Sigmoid colon (tissue), 6 donors: ENCODE measurements at regions not wholly inside any gene's neighbourhood (a gene's known extent, or its start where the extent isn't known, plus 50 kb on each side); places are given as distances from the start of the nearest gene placed in this dataset.
"Not testable (repeated sequence)": the region's sequence is repeated elsewhere in the genome, so short reads cannot be mapped to it uniquely, and the experiment has no call there.

Experiments used
- DNase-seq: peaks from one replicate; pipeline ENCODE4 v3.0.0-alpha.2; 2019
- H3K27ac ChIP-seq, 4 donors: fragments of 200-600 bp; sonication (generic); one replicate each; pipeline ENCODE4 v1.5.1; 2016 to 2019; ENCODE audit warnings: mild to moderate bottlenecking in 1 of 4
- H3K27me3 ChIP-seq, 3 donors: fragments of 200-600 bp; sonication (generic); one replicate each; pipeline ENCODE4 v1.5.1; 2019; ENCODE audit warnings: mild to moderate bottlenecking in 1 of 3
- H3K36me3 ChIP-seq, 4 donors: fragments of 200-600 bp; sonication (generic); one replicate each; pipeline ENCODE4 v1.5.1; 2016 to 2019
- H3K4me1 ChIP-seq, 4 donors: fragments of 200-600 bp; sonication (generic); one replicate each; pipeline ENCODE4 v1.5.1; 2017 to 2019
- H3K4me3 ChIP-seq, 4 donors: fragments of 200-600 bp; sonication (generic); one replicate each; pipeline ENCODE4 v1.5.1; 2017 to 2019; ENCODE audit warnings: mild to moderate bottlenecking in 2 of 4, moderate library complexity in 1 of 4
- H3K9me3 ChIP-seq, 4 donors: fragments of 200-600 bp in 3 of 4; sonication (generic) in 3 of 4; one replicate each; pipeline versions ENCODE4 v1.5.1 to v1.6.1; 2013 to 2019
- CTCF ChIP-seq, 4 experiments: fragments of 450-650 bp in 3 of 4; fragments of 200-600 bp in 1 of 4; IDR thresholded peaks; one replicate each; pipeline ENCODE4 v1.5.1; 2016 to 2019; ENCODE audit warnings: antibody characterized with exemption in 4 of 4, mild to moderate bottlenecking in 3 of 4, moderate library complexity in 2 of 4
- EP300 ChIP-seq, 4 donors: sonication (generic); formaldehyde crosslinking; IDR thresholded peaks; one replicate each; pipeline ENCODE4 v1.6.1; 2017; ENCODE audit warnings: antibody characterized with exemption in 4 of 4
- POLR2A ChIP-seq, 2 donors: fragments of 450-650 bp; IDR thresholded peaks; one replicate each; pipeline ENCODE4 v1.6.1; 2016; ENCODE audit warnings: antibody characterized with exemption in 2 of 2, mild to moderate bottlenecking in 2 of 2, moderate library complexity in 2 of 2
- POLR2AphosphoS5 ChIP-seq, 4 donors: sonication (generic); formaldehyde crosslinking; IDR thresholded peaks; one replicate each; pipeline ENCODE4 v1.6.1; 2017; ENCODE audit warnings: antibody characterized with exemption in 4 of 4
- WGBS, 2 donors: extraction: QIAGEN DNeasy Blood & Tissue Kit; methylation state at CpG; one replicate each; pipeline ENCODE4 v1.1.7; 2013; 5-methylcytosine and 5-hydroxymethylcytosine counted together
- intact Hi-C: fragments of 100-400 bp; cut with DNase I; formaldehyde crosslinking; loops from one replicate; pipeline ENCODE4 v1.15.1; 2023
- donor health status: healthy with polysubstance abuse.
- donor health status: healthy.

GRCh38 chr15:62419192-62419591 lies 254.1 kb upstream of the C2CD4B start:
- no peaks in the 10 kb centered on the region for H3K27me3 ChIP-seq
- TF ChIP-seq EP300 (IDR thresholded peaks at IDR 0.05) = no peak
- TF ChIP-seq POLR2AphosphoS5 (IDR thresholded peaks at IDR 0.05) = no peak
- no peak for TF ChIP-seq CTCF (IDR thresholded peaks at IDR 0.05)
- no peak for TF ChIP-seq POLR2A (IDR thresholded peaks at IDR 0.05)
- no peak overlapping the region for H3K27ac ChIP-seq
- WGBS, 2 donors = 74 to 84% methylated on average over 2 of the region's 2 CpGs
- no peaks in the 10 kb centered on the region for H3K9me3 ChIP-seq
- no peaks in the 10 kb centered on the region for H3K36me3 ChIP-seq
- DNase-seq = no peak
- no peak overlapping the region for H3K4me3 ChIP-seq
- intact Hi-C loops = no loop called here
- peaks cover 0 to 8% (median 4%) of the 10 kb centered on the region in 4 donors for H3K4me1 ChIP-seq

GRCh38 chr15:62420371-62420770 lies 255.3 kb upstream of the C2CD4B start:
- DNase-seq, H3K36me3 ChIP-seq, H3K9me3 ChIP-seq, H3K4me1 ChIP-seq, H3K4me3 ChIP-seq, intact Hi-C loops, H3K27ac ChIP-seq, H3K27me3 ChIP-seq: not testable (repeated sequence)
- 78 to 90% methylated on average over 6 of the region's 6 CpGs for WGBS, 2 donors

- DNase-seq = no peak
- intact Hi-C loops = no loop called here
- no peak overlapping the region for H3K27ac ChIP-seq
- H3K27me3 ChIP-seq = no peaks in the 10 kb centered on the region
- H3K4me3 ChIP-seq = no peak overlapping the region
- H3K36me3 ChIP-seq = no peaks in the 10 kb centered on the region
- no peaks in the 10 kb centered on the region for H3K9me3 ChIP-seq
- TF ChIP-seq POLR2AphosphoS5 (IDR thresholded peaks at IDR 0.05) = no peak
- TF ChIP-seq POLR2A (IDR thresholded peaks at IDR 0.05) = no peak
- TF ChIP-seq EP300 (IDR thresholded peaks at IDR 0.05) = no peak
- TF ChIP-seq CTCF (IDR thresholded peaks at IDR 0.05) = no peak
- 93 to 95% methylated on average over 3 of the region's 3 CpGs for WGBS, 2 donors
- H3K4me1 ChIP-seq = peaks cover 0 to 3% (median 1%) of the 10 kb centered on the region in 4 donors
These were observed 256.2 kb upstream of the C2CD4B start for GRCh38 chr15:62421289-62421688.

- no peaks in the 10 kb centered on the region for H3K36me3 ChIP-seq
- H3K27me3 ChIP-seq = no peaks in the 10 kb centered on the region
- H3K27ac ChIP-seq = no peak overlapping the region
- 87 to 88% methylated on average over 4 of the region's 4 CpGs for WGBS, 2 donors
- H3K9me3 ChIP-seq = no peaks in the 10 kb centered on the region
- no peak for DNase-seq
- intact Hi-C loops = no loop called here
- H3K4me3 ChIP-seq = no peak overlapping the region
- H3K4me1 ChIP-seq = peaks cover 0 to 40% (median 33%) of the 10 kb centered on the region in 4 donors
- TF ChIP-seq POLR2A (IDR thresholded peaks at IDR 0.05) (no peak), EP300 (IDR thresholded peaks at IDR 0.05) (no peak), POLR2AphosphoS5 (IDR thresholded peaks at IDR 0.05) (no peak), CTCF (IDR thresholded peaks at IDR 0.05) (no peak)
These were observed 261.4 kb upstream of the C2CD4B start for GRCh38 chr15:62426387-62426956.

- intact Hi-C loops = no loop called here
- 86 to 89% methylated on average over 8 of the region's 8 CpGs for WGBS, 2 donors
- TF ChIP-seq CTCF (IDR thresholded peaks at IDR 0.05) (no peak), POLR2AphosphoS5 (IDR thresholded peaks at IDR 0.05) (no peak), EP300 (IDR thresholded peaks at IDR 0.05) (no peak), POLR2A (IDR thresholded peaks at IDR 0.05) (no peak)
- H3K27me3 ChIP-seq = no peaks in the 10 kb centered on the region
- DNase-seq = no peak
- H3K4me3 ChIP-seq = no peak overlapping the region
- no peaks in the 10 kb centered on the region for H3K9me3 ChIP-seq
- no peak overlapping the region for H3K27ac ChIP-seq
- H3K4me1 ChIP-seq = peaks cover 0 to 58% (median 49%) of the 10 kb centered on the region in 4 donors
- no peaks in the 10 kb centered on the region for H3K36me3 ChIP-seq
These were observed 263.2 kb upstream of the C2CD4B start for GRCh38 chr15:62428259-62428658.
